ENCODE measurements at regions not wholly inside any gene's neighbourhood (a gene's known extent, or its start where the extent isn't known, plus 50 kb on each side); places are given as distances from the start of the nearest gene placed in this dataset.
"Not testable (repeated sequence)": the region's sequence is repeated elsewhere in the genome, so short reads cannot be mapped to it uniquely, and the experiment has no call there.

- H2AFZ ChIP-seq (ENCODE audit: insufficient read depth, low read depth, low read length, poor library complexity, severe bottlenecking): no peak overlapping the region
- intact Hi-C loops (cut with micrococcal nuclease): no loop called here
- Mint-ChIP-seq H3K27ac (no peak overlapping the region), H3K4me1 (peaks cover 11% of the 10 kb centered on the region), H3K9me3 (peaks cover 0 to 5% (median 0%) of the 10 kb centered on the region in 7 donors), H3K27me3 (ENCODE audit: low read depth in 3 of 3) (no peaks in the 10 kb centered on the region), H3K36me3 (no peaks in the 10 kb centered on the region), H3K4me3 (no peak overlapping the region)
- no peaks in the 10 kb centered on the region for H3K79me2 ChIP-seq (ENCODE audit: insufficient read depth, low read length)
- TF ChIP-seq CTCF (IDR thresholded peaks at IDR 0.05): no peak
- no peaks in the 10 kb centered on the region for H4K20me1 ChIP-seq (ENCODE audit: insufficient read depth, low read length)
- H3K4me3 ChIP-seq (replicated peaks in 1 of 3; ENCODE audit: low read depth in 2 of 3, low read length in 3 of 3): no peak overlapping the region
- no peaks in the 10 kb centered on the region for H3K27me3 ChIP-seq (ENCODE audit: control insufficient read depth in 2 of 2, insufficient read depth in 2 of 2, low read length in 2 of 2)
- no peak overlapping the region for H3K4me2 ChIP-seq (replicated peaks; ENCODE audit: extremely low read depth, low read length, poor library complexity, severe bottlenecking)
- DNase-seq: no peak
- H3K36me3 ChIP-seq (replicated peaks in 1 of 2; ENCODE audit: control insufficient read depth in 1 of 2, insufficient read depth in 2 of 2, low read length in 2 of 2): no peaks in the 10 kb centered on the region
- H3K9me3 ChIP-seq (replicated peaks in 1 of 2; ENCODE audit: control insufficient read depth in 1 of 2, insufficient read depth in 1 of 2, low read length in 2 of 2): no peaks in the 10 kb centered on the region
- H3K27ac ChIP-seq (ENCODE audit: low read depth in 1 of 2, low read length in 2 of 2): no peak overlapping the region
- no peak overlapping the region for H3K9ac ChIP-seq (ENCODE audit: insufficient read depth, low read length, poor library complexity, severe bottlenecking)
- peaks cover 16% of the 10 kb centered on the region in 2 donors for H3K4me1 ChIP-seq (ENCODE audit: control insufficient read depth in 1 of 2, insufficient read depth in 2 of 2, low read length in 2 of 2)
These were observed 71.2 kb upstream of the ABCA1 start for GRCh38 chr9:104999136-104999535.

- WGBS (ENCODE audit: insufficient coverage): 98% methylated on average over 6 of the region's 11 CpGs
- H3K9me3 ChIP-seq (replicated peaks in 1 of 2; ENCODE audit: control insufficient read depth in 1 of 2, insufficient read depth in 1 of 2, low read length in 2 of 2); H3K27ac ChIP-seq (ENCODE audit: low read depth in 1 of 2, low read length in 2 of 2); H3K27me3 Mint-ChIP-seq (ENCODE audit: low read depth in 3 of 3); H3K9me3 Mint-ChIP-seq; H3K27me3 ChIP-seq (ENCODE audit: control insufficient read depth in 2 of 2, insufficient read depth in 2 of 2, low read length in 2 of 2); H3K79me2 ChIP-seq (ENCODE audit: insufficient read depth, low read length); H3K9ac ChIP-seq (ENCODE audit: insufficient read depth, low read length, poor library complexity, severe bottlenecking); H2AFZ ChIP-seq (ENCODE audit: insufficient read depth, low read depth, low read length, poor library complexity, severe bottlenecking); H3K36me3 Mint-ChIP-seq; H3K36me3 ChIP-seq (replicated peaks in 1 of 2; ENCODE audit: control insufficient read depth in 1 of 2, insufficient read depth in 2 of 2, low read length in 2 of 2); intact Hi-C loops (cut with micrococcal nuclease); H4K20me1 ChIP-seq (ENCODE audit: insufficient read depth, low read length); H3K4me3 Mint-ChIP-seq; H3K4me2 ChIP-seq (replicated peaks; ENCODE audit: extremely low read depth, low read length, poor library complexity, severe bottlenecking); H3K4me3 ChIP-seq (replicated peaks in 1 of 3; ENCODE audit: low read depth in 2 of 3, low read length in 3 of 3); DNase-seq; H3K27ac Mint-ChIP-seq: not testable (repeated sequence)
- peaks cover 27 to 29% of the 10 kb centered on the region in 2 donors for H3K4me1 ChIP-seq (ENCODE audit: control insufficient read depth in 1 of 2, insufficient read depth in 2 of 2, low read length in 2 of 2)
- H3K4me1 Mint-ChIP-seq: peaks cover 22% of the 10 kb centered on the region
These were observed 72.6 kb upstream of the ABCA1 start for GRCh38 chr9:105000529-105000928.

Measured in CD14-positive monocyte (primary cell).